Right ventricle myocardium inferior (tissue), 1 donor: ENCODE measurements at regions not wholly inside any gene's neighbourhood (a gene's known extent, or its start where the extent isn't known, plus 50 kb on each side); places are given as distances from the start of the nearest gene placed in this dataset.

Experiments used
- ATAC-seq: fragments of 200-7000 bp; cut with Tn5 transposase; one replicate; pipeline ENCODE4 v1.9.1; 2020; ENCODE audit warnings: mild to moderate bottlenecking, moderate library complexity
- DNase-seq: peaks from one replicate; pipeline ENCODE4 v3.0.0; 2021; ENCODE audit errors: missing footprints
- intact Hi-C: fragments of 100-400 bp; cut with DNase I; formaldehyde crosslinking; loops from one replicate; pipeline ENCODE4 v1.11.0; 2022
- donor health status: DM: no; HTN: yes; CAD: no; lungs with severe emphysema.

DNA sequence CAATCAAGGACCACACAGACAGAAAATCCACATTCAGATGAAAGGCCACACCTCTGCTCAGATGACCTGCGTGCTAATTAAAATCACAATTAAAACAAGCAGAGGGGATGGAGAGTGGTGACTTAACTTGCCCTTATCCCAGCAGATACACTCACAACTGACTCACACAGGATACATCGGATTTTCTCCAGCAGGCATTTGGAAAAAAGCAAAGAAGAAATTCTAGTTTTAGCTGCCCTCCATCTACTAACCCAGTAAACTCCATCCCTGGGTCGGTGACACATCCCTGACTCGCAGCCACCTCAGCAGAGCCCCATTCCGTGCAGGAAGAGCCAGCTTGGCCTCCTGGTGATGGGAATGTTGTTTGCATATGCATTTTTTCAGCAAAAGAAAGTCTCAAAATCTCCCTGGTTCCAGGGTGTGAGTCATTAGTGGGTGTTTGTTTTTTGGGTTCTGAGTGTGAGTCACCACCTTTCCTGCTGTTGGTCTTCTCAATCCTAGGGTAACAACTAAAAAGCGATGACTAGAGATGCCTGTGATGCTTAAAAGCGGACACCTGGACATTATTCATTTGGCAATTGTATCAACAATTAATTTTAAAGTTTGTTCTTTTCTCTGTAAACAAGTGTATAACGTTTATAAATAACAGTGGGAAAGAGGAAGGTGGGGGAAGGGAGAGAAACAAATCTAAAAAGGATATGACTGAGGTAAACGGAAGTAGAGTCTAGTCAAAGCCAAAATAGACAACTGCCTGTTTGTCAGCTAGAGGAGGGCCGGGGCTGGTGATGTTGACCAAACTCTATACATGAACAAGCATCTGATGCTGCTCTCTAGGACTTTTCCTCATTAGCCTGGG, 49.8 kb upstream of the SLC4A7 start:
- DNase-seq (peak; percentile 69), ATAC-seq (peak; percentile 65)
- intact Hi-C loops = no loop called here
